Ascending aorta (tissue), 2 donors: ENCODE measurements at regions not wholly inside any gene's neighbourhood (a gene's known extent, or its start where the extent isn't known, plus 50 kb on each side); places are given as distances from the start of the nearest gene placed in this dataset.

ENCODE experiments used
- DNase-seq, 2 donors: peaks; one replicate each; pipeline ENCODE4 v3.0.0-alpha.2; 2019; ENCODE audit warnings: low spot score in 2 of 2
- H3K27ac ChIP-seq, 2 donors: fragments of 200-600 bp; sonication (generic); one replicate each; pipeline ENCODE4 v1.5.1; 2016 to 2017; ENCODE audit warnings: mild to moderate bottlenecking in 1 of 2
- H3K27me3 ChIP-seq: fragments of 200-600 bp; sonication (generic); one replicate; pipeline ENCODE4 v1.5.1; 2017
- H3K36me3 ChIP-seq, 2 donors: fragments of 200-600 bp; sonication (generic); one replicate each; pipeline ENCODE4 v1.5.1; 2016
- H3K4me1 ChIP-seq, 2 donors: fragments of 200-600 bp; sonication (generic); one replicate each; pipeline ENCODE4 v1.5.1; 2016 to 2017; ENCODE audit warnings: mild to moderate bottlenecking in 1 of 2
- H3K4me3 ChIP-seq, 2 donors: fragments of 200-600 bp; sonication (generic); one replicate each; pipeline ENCODE4 v1.5.1; 2016 to 2017; ENCODE audit warnings: mild to moderate bottlenecking in 1 of 2
- H3K9me3 ChIP-seq, 2 donors: fragments of 200-600 bp; sonication (generic); one replicate each; pipeline ENCODE4 v1.5.1; 2016
- intact Hi-C: fragments of 100-400 bp; cut with DNase I; formaldehyde crosslinking; loops from one replicate; pipeline ENCODE4 v1.15.1; 2023
- TF ChIP-seq, protein P1 (sequence below), 3 experiments: fragments of 200-600 bp in 2 of 3; fragments of 450-650 bp in 1 of 3; sonication (generic) in 2 of 3; IDR thresholded peaks; one replicate each; pipeline ENCODE4 v1.5.1; 2016 to 2019; ENCODE audit warnings: antibody characterized with exemption in 3 of 3, mild to moderate bottlenecking in 1 of 3, moderate library complexity in 1 of 3

DNA sequence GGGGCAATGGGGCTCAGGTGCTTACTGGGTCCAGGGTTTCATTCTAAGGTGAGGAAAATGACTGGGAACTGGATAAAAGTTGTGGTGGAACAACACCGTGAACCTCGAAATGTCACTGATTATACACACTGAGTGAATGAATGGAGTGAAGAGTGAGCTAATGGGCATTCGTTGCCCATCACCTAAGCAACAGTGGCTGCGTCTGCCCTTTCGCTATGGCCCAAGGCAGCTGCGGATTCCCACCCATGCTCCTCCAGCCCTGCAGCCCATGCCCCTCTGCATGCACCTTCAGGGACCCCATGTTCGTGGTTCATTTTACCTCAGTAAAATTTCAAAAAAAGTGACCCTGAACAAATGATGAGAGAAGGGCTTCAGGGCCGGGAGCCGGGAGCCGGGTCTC, 196.3 kb downstream of the CTTN start:
- TF ChIP-seq, protein P1, sequence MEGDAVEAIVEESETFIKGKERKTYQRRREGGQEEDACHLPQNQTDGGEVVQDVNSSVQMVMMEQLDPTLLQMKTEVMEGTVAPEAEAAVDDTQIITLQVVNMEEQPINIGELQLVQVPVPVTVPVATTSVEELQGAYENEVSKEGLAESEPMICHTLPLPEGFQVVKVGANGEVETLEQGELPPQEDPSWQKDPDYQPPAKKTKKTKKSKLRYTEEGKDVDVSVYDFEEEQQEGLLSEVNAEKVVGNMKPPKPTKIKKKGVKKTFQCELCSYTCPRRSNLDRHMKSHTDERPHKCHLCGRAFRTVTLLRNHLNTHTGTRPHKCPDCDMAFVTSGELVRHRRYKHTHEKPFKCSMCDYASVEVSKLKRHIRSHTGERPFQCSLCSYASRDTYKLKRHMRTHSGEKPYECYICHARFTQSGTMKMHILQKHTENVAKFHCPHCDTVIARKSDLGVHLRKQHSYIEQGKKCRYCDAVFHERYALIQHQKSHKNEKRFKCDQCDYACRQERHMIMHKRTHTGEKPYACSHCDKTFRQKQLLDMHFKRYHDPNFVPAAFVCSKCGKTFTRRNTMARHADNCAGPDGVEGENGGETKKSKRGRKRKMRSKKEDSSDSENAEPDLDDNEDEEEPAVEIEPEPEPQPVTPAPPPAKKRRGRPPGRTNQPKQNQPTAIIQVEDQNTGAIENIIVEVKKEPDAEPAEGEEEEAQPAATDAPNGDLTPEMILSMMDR (IDR thresholded peaks at IDR 0.05) = no peak

DNA sequence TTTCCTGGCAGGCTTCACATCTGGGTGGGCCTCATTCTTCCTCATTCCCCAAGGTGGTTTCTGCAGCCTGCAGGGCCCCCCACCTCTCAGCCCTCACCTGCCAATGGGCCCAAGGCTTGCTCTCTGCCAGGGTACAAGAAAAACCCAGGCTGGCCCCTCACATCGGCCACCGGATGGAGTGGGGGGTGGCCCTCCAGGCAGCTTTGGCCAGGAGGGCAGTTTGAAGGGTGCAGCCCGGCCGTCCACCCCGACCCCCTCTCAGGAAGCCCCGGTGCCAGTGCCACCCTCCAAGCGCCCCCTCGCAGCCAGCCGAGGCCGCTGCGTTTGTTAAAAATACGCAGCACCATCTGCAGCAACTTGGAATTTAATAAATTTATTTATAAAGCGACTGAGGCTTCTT, 196.7 kb downstream of the CTTN start:
- intact Hi-C loops = no loop called here
- no peak for DNase-seq
- Histone ChIP-seq H3K9me3 (no peaks in the 10 kb centered on the region), H3K4me1 (no peaks in the 10 kb centered on the region), H3K27ac (no peak overlapping the region), H3K27me3 (no peaks in the 10 kb centered on the region), H3K36me3 (no peaks in the 10 kb centered on the region), H3K4me3 (no peak overlapping the region)
- TF ChIP-seq, protein P1 (IDR thresholded peaks at IDR 0.05) = no peak

More for the DNA sequence above, 196.3 kb downstream of the CTTN start:
- no peak overlapping the region for H3K4me3 ChIP-seq
- H3K4me1 ChIP-seq = no peaks in the 10 kb centered on the region
- no peak overlapping the region for H3K27ac ChIP-seq
- intact Hi-C loops = no loop called here
- H3K36me3 ChIP-seq = no peaks in the 10 kb centered on the region
- H3K27me3 ChIP-seq = no peaks in the 10 kb centered on the region
- H3K9me3 ChIP-seq = no peaks in the 10 kb centered on the region
- no peak for DNase-seq

DNA sequence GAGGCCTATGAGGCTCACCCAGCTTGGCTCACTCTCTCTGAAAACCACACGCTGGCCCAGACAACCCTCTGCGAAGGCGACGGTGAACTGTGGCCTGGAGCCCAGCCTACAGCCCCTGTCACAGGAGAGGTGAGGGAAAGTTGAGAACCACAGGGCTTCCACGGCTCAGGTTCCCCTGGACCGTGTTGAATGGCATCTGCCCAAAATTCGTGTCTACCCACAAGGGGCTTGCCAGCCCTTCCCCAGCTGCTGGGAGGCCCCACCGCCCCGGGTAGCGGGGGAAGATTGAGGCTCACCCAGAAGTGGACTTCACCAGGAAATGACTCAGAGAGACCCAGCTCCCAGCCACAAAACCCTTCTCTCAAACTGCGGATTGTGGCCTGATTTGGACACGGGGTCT, 197.1 kb downstream of the CTTN start:
- TF ChIP-seq, protein P1 (IDR thresholded peaks at IDR 0.05) = no peak
- Histone ChIP-seq H3K4me1 (no peaks in the 10 kb centered on the region), H3K9me3 (no peaks in the 10 kb centered on the region), H3K36me3 (no peaks in the 10 kb centered on the region), H3K27ac (no peak overlapping the region), H3K27me3 (no peaks in the 10 kb centered on the region), H3K4me3 (no peak overlapping the region)
- intact Hi-C loops = no loop called here
- no peak for DNase-seq

DNA sequence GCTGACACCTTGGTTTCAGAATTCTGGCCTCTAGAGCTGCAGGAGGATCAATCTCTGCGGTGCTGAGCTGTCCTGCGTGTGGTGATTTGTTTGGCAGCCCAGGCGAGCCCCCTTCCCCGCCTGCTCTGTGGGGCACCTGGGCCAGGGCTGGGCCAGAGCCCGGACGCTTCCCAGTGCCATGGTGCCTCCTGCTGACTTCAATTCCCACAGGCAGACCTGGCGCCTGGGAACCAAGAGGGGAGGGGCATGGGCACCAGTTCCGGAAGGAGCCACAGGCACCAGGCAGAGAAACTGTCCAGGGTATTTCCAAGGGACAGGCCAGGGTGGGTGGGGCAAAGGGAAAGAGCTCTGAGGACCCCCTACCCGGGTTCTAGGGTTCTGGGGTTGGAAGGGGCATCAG, 197.8 kb downstream of the CTTN start:
- no peak overlapping the region for H3K4me3 ChIP-seq
- no peak for DNase-seq
- TF ChIP-seq, protein P1 (IDR thresholded peaks at IDR 0.05) = no peak
- H3K27me3 ChIP-seq = no peaks in the 10 kb centered on the region
- no peaks in the 10 kb centered on the region for H3K4me1 ChIP-seq
- no peaks in the 10 kb centered on the region for H3K9me3 ChIP-seq
- intact Hi-C loops = no loop called here
- H3K36me3 ChIP-seq = no peaks in the 10 kb centered on the region
- no peak overlapping the region for H3K27ac ChIP-seq

DNA sequence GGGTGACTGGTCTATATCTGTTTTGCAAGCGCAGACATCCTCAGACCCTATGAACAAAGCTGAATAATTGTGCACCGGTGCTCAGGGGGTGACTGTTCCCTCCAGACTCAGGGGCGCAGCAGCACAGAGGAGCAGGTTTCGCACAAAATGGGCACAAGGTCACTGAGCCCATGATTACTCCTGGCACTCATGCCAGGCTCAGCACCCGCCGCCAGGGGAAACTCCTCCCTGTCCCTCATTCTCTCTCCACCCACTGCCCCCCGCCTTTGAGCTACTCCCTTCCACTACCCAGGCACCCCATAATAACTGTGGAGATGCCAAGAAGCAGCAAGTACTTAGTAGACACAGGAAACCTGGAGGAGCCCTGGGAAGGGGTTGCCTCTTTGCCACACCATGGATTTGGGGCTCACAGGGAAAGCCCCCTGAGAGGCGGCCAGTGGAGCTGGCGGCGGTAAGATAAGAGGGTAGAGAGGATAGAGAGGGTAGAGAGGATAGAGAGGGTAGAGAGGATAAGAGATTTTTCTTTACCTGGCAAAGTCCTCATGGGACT, 198.8 kb downstream of the CTTN start:
- Histone ChIP-seq H3K4me3 (no peak overlapping the region), H3K27me3 (no peaks in the 10 kb centered on the region), H3K36me3 (no peaks in the 10 kb centered on the region), H3K4me1 (no peaks in the 10 kb centered on the region), H3K9me3 (no peaks in the 10 kb centered on the region), H3K27ac (no peak overlapping the region)
- no peak for DNase-seq
- intact Hi-C loops = no loop called here
- TF ChIP-seq, protein P1 (IDR thresholded peaks at IDR 0.05) = no peak
